Memory B cell (primary cell): ENCODE measurements at regions not wholly inside any gene's neighbourhood (a gene's known extent, or its start where the extent isn't known, plus 50 kb on each side); places are given as distances from the start of the nearest gene placed in this dataset.

Experiments used
- ATAC-seq: fragments of 150-1000 bp; cut with Tn5 transposase; 2 replicates; pipeline ENCODE4 v1.10.0; 2021; ENCODE audit warnings: low read depth, mild to moderate bottlenecking, moderate library complexity
- DNase-seq, 2 donors: peaks; one replicate each; pipeline ENCODE4 v3.0.0; 2022; ENCODE audit warnings: low spot score in 2 of 2
- H3K27ac Mint-ChIP-seq: one replicate; pipeline ENCODE4 v1.8.0; 2022; ENCODE audit warnings: mild to moderate bottlenecking, moderate library complexity, mixed read lengths
- H3K27me3 Mint-ChIP-seq: one replicate; pipeline ENCODE4 v1.8.0; 2022; ENCODE audit warnings: mixed read lengths
- H3K36me3 Mint-ChIP-seq: one replicate; pipeline ENCODE4 v1.8.0; 2022; ENCODE audit warnings: mild to moderate bottlenecking, mixed read lengths
- H3K4me1 Mint-ChIP-seq: one replicate; pipeline ENCODE4 v1.8.0; 2022; ENCODE audit warnings: mixed read lengths
- H3K4me3 Mint-ChIP-seq: one replicate; pipeline ENCODE4 v1.8.0; 2022; ENCODE audit warnings: mild to moderate bottlenecking, moderate library complexity, mixed read lengths
- H3K9me3 Mint-ChIP-seq: one replicate; pipeline ENCODE4 v1.8.0; 2022; ENCODE audit warnings: mixed read lengths

DNA sequence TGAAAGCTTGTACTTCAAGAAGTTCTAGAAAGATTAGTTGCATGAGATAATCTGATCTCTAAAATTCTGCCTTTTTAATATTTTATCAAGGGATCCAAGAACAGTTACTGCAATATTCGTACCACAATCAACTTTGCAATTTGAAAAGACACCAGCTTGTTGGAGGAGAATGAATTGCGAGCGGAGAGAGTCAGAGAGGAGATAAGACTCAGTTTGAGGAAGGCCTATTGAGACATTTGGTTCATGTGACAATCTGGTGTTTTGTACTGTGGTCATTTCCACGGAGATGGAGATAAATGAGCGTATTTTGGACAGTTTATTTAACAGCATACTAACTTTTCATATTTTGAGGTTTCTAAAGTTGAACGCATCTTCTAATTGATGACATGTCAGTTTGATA is 1276.0 kb downstream of the EFNB2 start:
- Mint-ChIP-seq H3K4me3 (no peak overlapping the region), H3K27me3 (no peaks in the 10 kb centered on the region), H3K36me3 (no peaks in the 10 kb centered on the region)

GRCh38 chr13:105255472-105255871 is 1280.0 kb downstream of the EFNB2 start:
- Mint-ChIP-seq H3K9me3 (peaks cover 3% of the 10 kb centered on the region), H3K27ac (no peak overlapping the region), H3K36me3 (no peaks in the 10 kb centered on the region), H3K4me3 (no peak overlapping the region), H3K27me3 (no peaks in the 10 kb centered on the region), H3K4me1 (no peaks in the 10 kb centered on the region)
- ATAC-seq = no peak
- no peak for DNase-seq

More for the DNA sequence above, 1276.0 kb downstream of the EFNB2 start:
- DNase-seq = no peak
- Mint-ChIP-seq H3K27ac (no peak overlapping the region), H3K4me1 (no peaks in the 10 kb centered on the region), H3K9me3 (no peaks in the 10 kb centered on the region)
- no peak for ATAC-seq

DNA sequence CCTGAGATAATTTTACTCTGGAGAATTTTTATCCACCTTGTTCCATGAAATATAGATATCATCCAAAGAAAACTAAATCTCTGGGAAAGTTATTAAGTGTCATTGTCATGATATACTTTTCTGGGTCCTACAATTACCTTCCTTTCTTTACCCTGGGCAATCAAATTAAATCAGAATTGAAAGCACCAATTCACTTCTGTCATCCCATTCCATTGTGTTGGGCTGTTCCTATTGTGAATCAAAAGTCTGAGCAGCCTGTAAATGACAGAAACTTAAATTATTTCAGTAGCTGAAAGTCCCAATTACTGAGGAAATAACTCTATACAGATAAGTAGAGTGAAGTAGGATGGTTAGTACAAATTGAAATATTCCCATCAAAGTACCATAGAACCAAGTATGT is 1284.2 kb downstream of the EFNB2 start:
- Mint-ChIP-seq H3K27me3 (no peaks in the 10 kb centered on the region), H3K9me3 (peaks cover 3% of the 10 kb centered on the region)

GRCh38 chr13:105247830-105248229 is 1287.6 kb downstream of the EFNB2 start:
- Mint-ChIP-seq H3K36me3 (no peaks in the 10 kb centered on the region), H3K4me3 (no peak overlapping the region), H3K9me3 (peaks cover 3% of the 10 kb centered on the region), H3K4me1 (no peaks in the 10 kb centered on the region), H3K27ac (no peak overlapping the region), H3K27me3 (no peaks in the 10 kb centered on the region)
- DNase-seq (no peak), ATAC-seq (no peak)

More for the DNA sequence above, 1284.2 kb downstream of the EFNB2 start:
- H3K36me3 Mint-ChIP-seq = no peaks in the 10 kb centered on the region
- H3K27ac Mint-ChIP-seq = no peak overlapping the region
- H3K4me1 Mint-ChIP-seq = no peaks in the 10 kb centered on the region
- DNase-seq = no peak
- no peak for ATAC-seq
- H3K4me3 Mint-ChIP-seq = no peak overlapping the region

GRCh38 chr13:105240371-105240770 is 1295.1 kb downstream of the EFNB2 start:
- no peaks in the 10 kb centered on the region for H3K27me3 Mint-ChIP-seq
- ATAC-seq (no peak), DNase-seq (no peak)
- H3K4me1 Mint-ChIP-seq = no peaks in the 10 kb centered on the region
- H3K27ac Mint-ChIP-seq = no peak overlapping the region
- H3K36me3 Mint-ChIP-seq = no peaks in the 10 kb centered on the region
- H3K4me3 Mint-ChIP-seq = no peak overlapping the region
- peaks cover 2% of the 10 kb centered on the region for H3K9me3 Mint-ChIP-seq

- no peaks in the 10 kb centered on the region for H3K36me3 Mint-ChIP-seq
- no peak overlapping the region for H3K27ac Mint-ChIP-seq
- no peak overlapping the region for H3K4me3 Mint-ChIP-seq
- DNase-seq = no peak
- peaks cover 8% of the 10 kb centered on the region for H3K9me3 Mint-ChIP-seq
- H3K27me3 Mint-ChIP-seq = no peaks in the 10 kb centered on the region
- H3K4me1 Mint-ChIP-seq = no peaks in the 10 kb centered on the region
- no peak for ATAC-seq
These were observed 1303.0 kb downstream of the EFNB2 start for GRCh38 chr13:105232439-105232838.

DNA sequence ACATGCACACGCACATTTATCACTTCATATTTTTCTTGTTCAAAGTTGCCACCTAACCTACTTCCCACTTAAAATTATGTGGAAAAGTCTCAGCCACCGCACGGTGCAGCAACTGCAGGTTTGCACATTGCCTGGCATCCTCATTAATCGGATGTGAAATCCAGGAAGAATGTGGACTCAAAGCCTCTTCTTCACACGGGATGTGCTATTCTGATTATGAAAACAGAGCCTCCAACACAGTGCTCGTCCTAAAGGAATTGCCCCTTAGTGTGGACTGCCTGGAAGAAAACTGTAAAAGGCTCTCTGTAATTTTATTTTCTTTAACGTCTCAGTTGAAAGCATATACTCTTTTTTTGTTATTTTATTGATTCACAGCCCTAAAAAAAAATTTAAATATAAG is 1303.5 kb downstream of the EFNB2 start:
- Mint-ChIP-seq H3K4me3 (no peak overlapping the region), H3K27ac (no peak overlapping the region), H3K9me3 (peaks cover 7% of the 10 kb centered on the region), H3K36me3 (no peaks in the 10 kb centered on the region), H3K27me3 (no peaks in the 10 kb centered on the region), H3K4me1 (no peaks in the 10 kb centered on the region)
- ATAC-seq = no peak
- DNase-seq = no peak

GRCh38 chr13:105231579-105231978 is 1303.9 kb downstream of the EFNB2 start:
- Mint-ChIP-seq H3K4me3 (no peak overlapping the region), H3K36me3 (no peaks in the 10 kb centered on the region)

DNA sequence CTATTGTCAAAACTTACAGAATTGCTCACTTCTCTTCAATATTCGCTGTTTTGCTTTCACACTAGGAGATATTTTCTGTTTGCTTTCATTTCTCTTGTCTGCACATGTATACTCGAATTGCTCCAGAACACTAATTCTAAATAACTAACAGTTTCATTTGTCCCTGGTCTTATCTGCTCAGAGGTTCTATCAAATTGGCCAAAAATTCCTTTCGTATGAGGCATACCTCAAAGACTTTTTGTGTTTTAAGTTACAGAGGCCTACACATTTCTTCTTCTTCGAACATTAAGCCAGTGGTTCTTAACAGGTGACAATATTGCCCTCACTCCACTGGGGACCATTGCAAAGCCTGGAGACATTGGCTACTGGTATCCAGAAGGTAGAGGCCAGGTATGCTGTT is 1314.6 kb downstream of the EFNB2 start:
- Mint-ChIP-seq H3K36me3 (no peaks in the 10 kb centered on the region), H3K4me1 (no peaks in the 10 kb centered on the region), H3K27me3 (peaks cover 2% of the 10 kb centered on the region), H3K9me3 (no peaks in the 10 kb centered on the region), H3K4me3 (no peak overlapping the region), H3K27ac (no peak overlapping the region)
- DNase-seq (no peak), ATAC-seq (no peak)

More at GRCh38 chr13:105231579-105231978, 1303.9 kb downstream of the EFNB2 start:
- no peak for ATAC-seq
- H3K4me1 Mint-ChIP-seq = no peaks in the 10 kb centered on the region
- no peak for DNase-seq
- H3K27me3 Mint-ChIP-seq = no peaks in the 10 kb centered on the region
- H3K9me3 Mint-ChIP-seq = peaks cover 6% of the 10 kb centered on the region
- H3K27ac Mint-ChIP-seq = no peak overlapping the region

DNA sequence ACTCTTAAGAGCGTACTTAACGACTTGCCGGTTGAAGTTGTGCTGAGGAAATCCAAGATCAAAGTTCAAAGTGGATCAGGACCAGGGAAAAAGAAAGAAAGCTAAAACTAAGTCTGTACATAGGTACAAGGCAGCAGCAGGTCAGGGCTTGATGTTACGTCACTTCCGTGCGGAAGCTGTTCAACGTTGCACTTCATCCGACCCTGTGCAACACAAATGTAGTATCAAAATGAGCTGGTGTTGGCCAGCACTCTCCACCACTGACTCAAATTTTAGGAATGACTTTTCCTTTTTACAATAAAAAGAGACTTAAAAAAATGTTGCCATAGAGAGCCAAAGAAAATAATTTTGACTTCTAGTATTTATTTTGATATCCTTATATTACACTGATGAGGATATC is 1315.4 kb downstream of the EFNB2 start:
- no peak for DNase-seq
- Mint-ChIP-seq H3K27me3 (peaks cover 2% of the 10 kb centered on the region), H3K4me1 (no peaks in the 10 kb centered on the region), H3K9me3 (no peaks in the 10 kb centered on the region), H3K36me3 (no peaks in the 10 kb centered on the region), H3K27ac (no peak overlapping the region), H3K4me3 (no peak overlapping the region)
- ATAC-seq = no peak

DNA sequence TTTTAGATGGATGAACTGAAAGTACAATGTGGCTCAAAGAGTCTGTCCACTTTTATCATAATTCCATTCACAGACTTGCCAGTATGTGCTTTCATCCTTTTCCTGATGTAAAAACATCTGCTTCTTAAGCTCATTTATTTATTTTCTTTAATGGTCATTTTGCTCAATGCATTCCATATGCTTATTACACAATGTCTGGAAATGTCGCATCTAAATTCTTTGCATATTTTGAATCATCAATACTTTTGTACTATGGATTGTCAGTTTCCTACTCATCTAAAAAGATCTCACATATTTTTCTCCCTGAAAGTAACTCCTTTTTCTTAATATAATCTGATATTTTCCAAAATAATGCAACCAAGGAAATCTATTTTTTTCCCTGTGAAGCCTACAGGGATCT is 1315.8 kb downstream of the EFNB2 start:
- no peaks in the 10 kb centered on the region for H3K4me1 Mint-ChIP-seq
- no peaks in the 10 kb centered on the region for H3K36me3 Mint-ChIP-seq
- no peak for ATAC-seq
- H3K9me3 Mint-ChIP-seq = no peaks in the 10 kb centered on the region
- no peak overlapping the region for H3K4me3 Mint-ChIP-seq
- no peak overlapping the region for H3K27ac Mint-ChIP-seq
- no peak for DNase-seq
- H3K27me3 Mint-ChIP-seq = peaks cover 2% of the 10 kb centered on the region

- Mint-ChIP-seq H3K27ac (no peak overlapping the region), H3K36me3 (no peaks in the 10 kb centered on the region), H3K27me3 (peaks cover 2% of the 10 kb centered on the region), H3K4me3 (no peak overlapping the region), H3K9me3 (no peaks in the 10 kb centered on the region), H3K4me1 (no peaks in the 10 kb centered on the region)
- no peak for ATAC-seq
- no peak for DNase-seq
These were observed 1322.0 kb downstream of the EFNB2 start for GRCh38 chr13:105213512-105213911.

- Mint-ChIP-seq H3K9me3 (no peaks in the 10 kb centered on the region), H3K36me3 (no peaks in the 10 kb centered on the region), H3K4me1 (no peaks in the 10 kb centered on the region)
These were observed 1327.7 kb downstream of the EFNB2 start for GRCh38 chr13:105207572-105208293.

DNA sequence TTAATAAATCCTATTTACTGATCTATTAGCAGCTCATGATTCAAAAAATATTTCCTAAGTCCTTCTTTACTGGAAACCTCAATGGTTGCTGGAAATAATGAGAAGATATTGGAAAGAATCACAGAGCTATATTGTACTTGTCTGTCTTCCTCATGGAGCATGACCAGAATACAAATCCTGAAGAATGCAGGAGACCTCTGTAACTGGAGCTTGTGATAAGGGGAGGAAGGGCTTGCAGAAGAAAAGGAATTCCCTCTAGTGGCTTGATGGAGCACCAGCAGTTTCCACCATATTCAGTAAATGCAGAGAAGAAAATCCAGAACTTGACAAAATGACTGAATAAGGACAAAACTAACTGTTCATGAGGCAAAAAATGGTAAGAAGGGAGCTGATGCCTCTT is 1333.1 kb downstream of the EFNB2 start:
- no peaks in the 10 kb centered on the region for H3K36me3 Mint-ChIP-seq
- H3K4me3 Mint-ChIP-seq = no peak overlapping the region
- no peaks in the 10 kb centered on the region for H3K4me1 Mint-ChIP-seq
- no peak overlapping the region for H3K27ac Mint-ChIP-seq
- ATAC-seq = no peak
- no peaks in the 10 kb centered on the region for H3K27me3 Mint-ChIP-seq
- H3K9me3 Mint-ChIP-seq = no peaks in the 10 kb centered on the region
- DNase-seq = no peak

More at GRCh38 chr13:105207572-105208293, 1327.7 kb downstream of the EFNB2 start:
- DNase-seq (no peak), ATAC-seq (no peak)
- Mint-ChIP-seq H3K4me3 (no peak overlapping the region), H3K27ac (no peak overlapping the region), H3K27me3 (no peaks in the 10 kb centered on the region)

GRCh38 chr13:105201351-105201750 is 1334.1 kb downstream of the EFNB2 start:
- no peaks in the 10 kb centered on the region for H3K9me3 Mint-ChIP-seq
- no peaks in the 10 kb centered on the region for H3K27me3 Mint-ChIP-seq
- H3K4me3 Mint-ChIP-seq = no peak overlapping the region
- ATAC-seq = no peak
- no peaks in the 10 kb centered on the region for H3K4me1 Mint-ChIP-seq
- H3K27ac Mint-ChIP-seq = no peak overlapping the region
- DNase-seq = no peak
- H3K36me3 Mint-ChIP-seq = no peaks in the 10 kb centered on the region
